GM12874 (cell line): ENCODE measurements at regions not wholly inside any gene's neighbourhood (a gene's known extent, or its start where the extent isn't known, plus 50 kb on each side); places are given as distances from the start of the nearest gene placed in this dataset.

Experiments used
- TF ChIP-seq, protein P1 (sequence below): IDR thresholded peaks from 2 replicates; pipeline ENCODE4 v1.5.1; 2011; ENCODE audit warnings: low read depth, mild to moderate bottlenecking, control low read depth, low read length, moderate library complexity; ENCODE audit not compliant: insufficient read depth

DNA sequence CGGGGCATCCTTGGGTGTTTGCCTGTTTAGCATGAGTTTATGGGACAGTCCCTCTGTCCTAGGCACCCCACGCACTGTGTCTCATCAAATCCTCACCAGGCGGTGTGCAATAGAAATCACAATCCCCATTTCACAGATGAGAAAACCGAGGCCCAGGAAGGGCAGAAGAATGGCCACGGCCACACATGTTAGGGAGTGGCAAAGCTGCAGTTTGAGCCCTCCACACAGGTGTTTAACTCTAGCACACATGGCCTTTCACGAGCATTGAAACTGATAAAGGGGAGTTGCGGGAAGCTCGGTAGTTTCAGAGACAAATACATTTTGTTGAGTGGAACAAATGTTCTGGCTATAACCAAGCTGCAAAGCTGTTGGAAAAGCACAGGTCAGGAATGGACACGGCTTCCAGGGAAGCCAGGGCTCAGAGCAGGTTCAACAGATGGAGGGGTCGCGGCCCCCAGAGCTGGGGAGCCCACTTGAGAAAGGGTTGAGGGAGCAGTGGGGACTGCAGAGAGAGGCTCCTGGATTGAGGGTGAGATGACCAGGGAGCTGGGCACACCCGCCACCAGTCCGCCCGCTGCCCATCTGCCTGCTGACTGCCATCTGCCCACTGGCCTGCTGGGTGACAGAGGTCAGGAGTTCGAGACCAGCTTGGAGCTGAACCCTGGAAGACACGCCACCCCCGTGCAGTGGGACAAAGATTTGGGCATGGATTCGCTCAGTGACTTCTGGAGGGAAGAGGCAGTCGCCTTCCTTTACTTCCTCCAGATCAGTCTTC, 154.7 kb downstream of the URI1 start:
- TF ChIP-seq, protein P1, sequence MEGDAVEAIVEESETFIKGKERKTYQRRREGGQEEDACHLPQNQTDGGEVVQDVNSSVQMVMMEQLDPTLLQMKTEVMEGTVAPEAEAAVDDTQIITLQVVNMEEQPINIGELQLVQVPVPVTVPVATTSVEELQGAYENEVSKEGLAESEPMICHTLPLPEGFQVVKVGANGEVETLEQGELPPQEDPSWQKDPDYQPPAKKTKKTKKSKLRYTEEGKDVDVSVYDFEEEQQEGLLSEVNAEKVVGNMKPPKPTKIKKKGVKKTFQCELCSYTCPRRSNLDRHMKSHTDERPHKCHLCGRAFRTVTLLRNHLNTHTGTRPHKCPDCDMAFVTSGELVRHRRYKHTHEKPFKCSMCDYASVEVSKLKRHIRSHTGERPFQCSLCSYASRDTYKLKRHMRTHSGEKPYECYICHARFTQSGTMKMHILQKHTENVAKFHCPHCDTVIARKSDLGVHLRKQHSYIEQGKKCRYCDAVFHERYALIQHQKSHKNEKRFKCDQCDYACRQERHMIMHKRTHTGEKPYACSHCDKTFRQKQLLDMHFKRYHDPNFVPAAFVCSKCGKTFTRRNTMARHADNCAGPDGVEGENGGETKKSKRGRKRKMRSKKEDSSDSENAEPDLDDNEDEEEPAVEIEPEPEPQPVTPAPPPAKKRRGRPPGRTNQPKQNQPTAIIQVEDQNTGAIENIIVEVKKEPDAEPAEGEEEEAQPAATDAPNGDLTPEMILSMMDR: no peak

DNA sequence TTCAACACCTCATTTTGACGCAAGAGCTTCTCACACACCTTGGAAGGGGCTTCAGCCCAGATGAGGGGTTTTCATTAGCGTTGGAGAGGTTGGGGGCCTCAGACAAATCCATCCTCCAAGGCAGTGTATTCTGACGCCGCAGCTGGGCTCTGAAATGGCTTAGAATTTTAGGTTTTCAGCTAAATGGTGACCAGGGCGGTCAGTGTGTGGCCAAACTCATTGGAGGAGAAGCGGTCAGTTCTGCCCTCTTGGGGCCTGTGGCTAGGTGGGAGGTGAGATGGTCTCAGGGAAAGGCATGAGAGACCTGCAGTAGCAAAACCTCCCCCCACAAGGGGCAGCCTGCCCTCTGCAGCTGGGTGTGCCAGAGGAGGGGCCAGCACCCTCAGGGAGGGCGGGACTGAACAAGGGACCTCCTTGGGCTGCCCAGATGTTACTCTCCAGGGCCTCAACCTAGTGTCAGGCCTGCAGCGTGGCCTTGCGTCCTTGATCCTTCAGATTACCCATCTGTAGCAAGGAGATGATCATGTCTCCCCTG, 155.8 kb downstream of the URI1 start:
- TF ChIP-seq, protein P1: no peak

DNA sequence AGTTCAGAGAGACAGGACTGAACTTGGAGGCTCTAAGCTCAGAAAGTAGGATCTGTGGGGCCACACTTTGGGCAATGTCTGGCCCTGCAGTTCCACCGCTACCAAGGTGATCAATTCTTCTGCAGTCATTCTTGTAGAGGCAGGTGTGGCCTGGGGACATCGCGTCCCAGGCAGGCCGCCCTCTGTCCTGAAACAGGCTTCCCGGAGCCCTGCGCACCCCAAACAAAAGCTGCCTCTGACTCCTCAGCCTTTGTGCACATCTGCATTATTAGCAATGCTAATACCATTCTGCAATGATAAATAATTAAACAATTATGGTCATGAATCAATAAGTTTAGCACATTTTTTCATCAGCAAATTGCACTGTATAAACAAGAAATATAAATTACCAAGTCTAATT, 160.2 kb downstream of the URI1 start:
- TF ChIP-seq, protein P1: no peak

DNA sequence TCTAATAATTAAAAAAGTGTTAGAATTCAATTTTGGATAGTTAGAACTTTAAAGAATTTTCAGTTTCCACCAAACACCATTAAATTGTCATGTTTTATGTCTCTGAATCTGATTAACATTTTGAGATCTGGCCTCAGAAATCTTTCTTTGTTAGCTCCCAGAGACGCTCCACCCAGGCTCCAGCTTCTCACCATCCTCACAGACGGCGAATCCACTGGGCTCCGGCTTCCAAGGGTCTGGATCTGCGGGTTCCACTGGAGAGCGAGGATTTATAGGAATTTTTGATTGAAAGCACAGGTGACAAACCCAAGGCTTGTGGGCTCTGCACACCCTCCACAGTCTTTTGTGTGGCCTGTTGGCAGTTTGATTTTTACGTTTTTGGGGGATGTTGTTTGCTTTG, 160.6 kb downstream of the URI1 start:
- TF ChIP-seq, protein P1: no peak

DNA sequence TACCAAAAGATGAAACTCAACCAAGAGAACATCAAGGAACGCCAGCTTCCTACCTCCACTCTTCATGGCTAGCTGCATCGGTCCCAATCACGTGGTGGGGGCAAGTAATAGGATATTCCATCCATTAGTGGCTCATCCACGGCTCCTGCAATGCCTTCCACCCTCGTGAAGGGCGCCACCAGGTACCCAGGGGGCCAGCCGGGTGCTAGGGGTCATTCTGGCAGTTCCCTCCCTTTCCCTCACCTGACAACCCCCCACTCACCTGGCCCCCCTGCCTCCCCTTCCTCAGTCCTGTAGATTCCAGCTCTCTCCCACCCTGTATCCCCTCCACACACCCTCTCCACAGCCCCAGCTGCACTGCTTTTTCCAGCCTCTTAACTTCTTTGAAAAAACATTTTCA, 161.9 kb downstream of the URI1 start:
- TF ChIP-seq, protein P1: no peak

DNA sequence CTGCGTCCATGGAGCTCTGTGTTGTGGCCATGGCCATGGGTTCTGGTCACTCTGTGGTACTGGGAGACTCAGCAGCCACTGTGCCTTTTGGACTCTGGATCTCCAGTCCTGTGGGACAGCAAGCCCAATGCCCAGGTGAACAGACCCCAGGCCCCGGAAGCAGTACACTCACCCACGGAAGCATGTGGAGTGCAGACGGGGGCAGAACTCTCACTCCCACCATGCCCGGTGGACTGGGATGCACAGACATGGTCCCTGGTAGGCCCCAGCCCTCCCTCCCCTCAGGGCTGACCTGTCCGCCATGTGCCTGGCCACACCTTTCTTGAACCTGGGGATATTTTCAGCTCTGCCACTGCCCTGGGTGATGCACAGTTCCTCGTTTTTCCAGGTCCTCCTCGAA, 163.3 kb downstream of the URI1 start:
- TF ChIP-seq, protein P1: no peak

DNA sequence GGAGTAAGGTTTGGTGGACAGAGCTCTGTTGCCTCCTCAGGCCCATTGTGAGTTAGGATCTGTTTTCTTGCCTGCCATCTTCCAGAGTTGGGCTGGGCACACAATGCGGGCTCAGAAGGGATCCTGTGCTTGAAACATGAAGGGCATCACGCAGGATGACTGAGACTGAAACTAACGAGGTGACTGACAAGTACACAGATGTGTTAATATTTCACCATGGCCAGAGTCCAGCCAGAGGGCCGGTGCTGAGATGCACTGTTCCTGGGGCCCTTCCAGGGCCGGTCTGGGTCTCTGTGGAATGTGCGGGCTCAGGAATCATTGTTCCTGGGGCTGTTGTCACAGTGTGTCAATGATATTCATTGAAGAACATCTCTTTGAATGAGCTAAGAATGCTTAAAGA, 163.7 kb downstream of the URI1 start:
- TF ChIP-seq, protein P1: no peak
